Dermis microvascular lymphatic vessel endothelial cell (primary cell): ENCODE measurements at regions not wholly inside any gene's neighbourhood (a gene's known extent, or its start where the extent isn't known, plus 50 kb on each side); places are given as distances from the start of the nearest gene placed in this dataset.
A peak's percentile ranks its signal among the peaks of the same experiment; 100 is the strongest.
"Not testable (repeated sequence)": the region's sequence is repeated elsewhere in the genome, so short reads cannot be mapped to it uniquely, and the experiment has no call there.

ENCODE experiments used
- DNase-seq, 2 donors: peaks; one replicate each; pipeline versions ENCODE4 v3.0.0 to v3.0.0-alpha.2; 2010; ENCODE audit warnings: low read depth in 2 of 2

DNA sequence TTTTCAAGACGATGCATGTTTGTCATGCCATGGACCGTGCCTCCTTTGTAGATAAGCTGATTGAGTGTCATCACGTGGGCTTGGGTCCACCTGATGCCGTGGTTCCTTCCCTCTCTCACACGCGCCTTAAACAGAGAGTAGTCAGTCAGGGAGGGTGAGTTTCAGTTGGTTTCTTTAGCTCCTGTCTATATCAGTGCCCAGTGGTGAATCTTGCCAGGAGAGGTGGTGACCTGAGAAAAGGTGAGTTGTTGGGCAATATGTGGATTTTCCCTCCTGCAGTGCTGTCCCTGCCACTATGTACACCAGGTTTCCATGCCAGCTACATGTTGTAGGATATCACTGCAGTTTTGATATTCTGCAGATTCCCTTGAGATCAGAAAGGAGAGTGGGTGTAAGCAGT is 129.7 kb downstream of the LAT start:
- DNase-seq = no peak

DNA sequence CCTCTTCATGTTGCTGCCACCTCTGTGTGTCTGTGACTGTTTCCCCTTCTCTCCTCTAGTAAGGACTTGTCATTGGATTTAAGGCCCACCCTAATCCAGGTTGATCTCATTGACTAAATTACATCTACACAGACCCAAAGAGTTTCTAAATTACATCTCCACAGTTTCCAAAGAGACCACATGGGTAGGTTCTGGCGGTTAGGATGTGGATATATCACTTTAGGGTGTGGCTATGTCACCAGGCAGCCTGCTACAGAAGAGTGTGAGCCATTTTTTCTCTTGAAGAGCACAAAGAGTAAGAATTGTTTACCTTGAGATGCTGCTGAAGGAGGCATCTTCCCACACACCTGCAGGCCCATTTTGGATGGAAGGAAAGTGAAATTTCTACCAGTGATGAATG is 128.6 kb downstream of the LAT start:
- DNase-seq = not testable (repeated sequence)

DNA sequence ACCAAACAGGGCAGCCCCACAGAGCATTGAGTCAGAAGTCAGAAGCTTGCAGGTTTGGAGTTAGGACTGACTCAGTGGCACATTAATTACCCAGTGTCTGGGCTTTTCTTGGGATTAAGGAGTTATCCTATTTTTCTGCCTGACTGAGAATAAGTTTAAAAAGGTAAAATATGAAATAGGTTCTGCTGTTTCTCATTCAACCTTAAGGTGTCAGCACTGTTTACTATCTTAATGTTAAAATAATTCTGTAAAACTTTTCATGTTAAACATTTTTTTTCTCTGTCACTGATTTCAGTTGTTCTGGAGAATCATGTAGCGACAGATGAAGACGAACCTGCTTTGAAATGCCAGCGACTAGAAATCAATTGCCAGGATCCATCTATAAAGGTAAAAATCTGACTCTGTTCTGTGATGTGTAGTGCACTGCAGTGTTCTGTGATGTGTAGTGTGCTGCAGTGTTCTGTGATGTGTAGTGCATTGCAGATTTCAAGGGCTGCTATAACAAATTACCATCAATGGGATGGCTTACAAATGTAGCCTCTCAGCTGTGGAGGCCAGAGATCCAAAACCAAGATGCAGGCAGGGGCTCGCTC is 128.0 kb downstream of the LAT start:
- no peak for DNase-seq

DNA sequence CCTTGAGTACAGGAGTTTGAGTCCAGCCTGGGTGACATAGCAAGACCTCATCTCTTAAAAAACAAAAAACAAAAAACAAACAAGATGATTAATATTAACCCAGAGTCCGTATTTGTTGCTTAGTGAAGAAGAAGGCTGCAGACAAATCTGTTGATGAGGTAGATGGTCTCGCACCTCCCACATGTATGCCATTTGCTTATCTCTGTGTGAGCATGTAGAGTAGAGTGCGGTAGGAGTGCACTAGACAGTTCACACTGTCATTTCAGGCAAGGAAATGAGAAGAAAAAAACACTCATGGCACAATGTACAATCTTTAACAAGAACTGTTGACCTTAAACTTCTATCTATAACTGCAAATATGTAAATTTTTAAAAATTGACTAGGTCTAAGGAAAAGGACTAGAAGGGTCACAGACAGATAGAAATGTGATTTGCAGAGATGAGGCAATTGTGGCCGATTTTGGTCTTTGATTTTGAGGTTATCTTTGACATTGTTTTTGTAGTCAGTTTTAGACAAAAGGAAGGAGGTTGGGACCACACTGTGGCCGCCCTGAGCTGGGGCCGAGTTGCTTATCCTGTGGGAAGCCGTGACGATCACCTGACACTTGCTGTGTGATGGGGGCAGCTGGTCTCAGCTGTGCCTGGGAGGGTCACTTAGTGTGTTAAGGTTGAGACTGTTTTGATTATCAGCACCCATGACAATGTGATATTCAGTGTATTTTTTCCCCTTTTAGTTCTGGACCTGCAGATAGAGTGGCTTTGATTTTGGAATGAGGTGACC is 127.2 kb downstream of the LAT start:
- DNase-seq = not testable (repeated sequence)

DNA sequence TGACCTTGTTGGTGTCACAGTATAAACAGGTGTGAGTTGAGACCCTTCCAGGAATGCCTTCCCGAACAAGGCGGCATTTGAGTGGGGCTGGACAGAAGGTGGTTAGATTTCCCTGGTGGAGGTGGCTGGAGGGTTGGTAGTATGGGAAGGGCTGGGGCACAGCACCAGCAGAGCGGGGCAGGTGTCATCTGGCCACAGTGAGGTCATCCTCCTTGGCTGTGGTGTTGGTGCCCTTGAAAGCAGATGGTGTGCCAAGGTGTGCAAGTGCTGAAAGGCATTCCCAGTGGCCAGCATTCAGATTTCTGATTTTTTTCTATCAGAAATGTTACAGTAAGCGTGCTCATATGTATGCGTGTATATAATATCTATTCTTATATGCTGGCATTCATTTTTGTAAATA is 126.6 kb downstream of the LAT start:
- DNase-seq = no peak

DNA sequence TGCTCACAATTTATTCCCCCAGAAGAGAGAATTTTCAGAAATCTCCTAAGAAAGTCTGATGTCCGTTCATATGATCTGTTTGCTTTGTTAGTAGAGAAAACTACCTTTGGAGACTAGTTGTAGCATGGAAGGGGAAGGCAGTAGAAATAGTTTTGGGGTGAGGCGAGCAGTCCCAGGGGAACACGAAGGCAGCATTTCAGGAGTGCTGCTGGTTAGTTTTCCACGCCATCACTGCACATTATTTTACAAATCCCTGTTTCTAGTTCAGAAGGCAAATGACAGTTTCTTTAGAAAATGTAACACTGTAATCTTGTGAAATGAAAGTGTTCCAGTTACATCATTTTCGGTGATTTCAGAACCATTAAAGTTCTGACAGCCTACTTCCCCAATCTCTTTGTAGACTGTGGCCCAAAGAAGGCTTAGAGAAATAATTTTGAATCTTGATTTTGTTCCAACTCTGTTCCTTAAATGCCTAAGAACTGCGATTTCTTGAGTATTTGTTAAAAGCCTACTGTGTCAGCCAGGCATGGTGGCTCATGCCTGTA is 123.8 kb downstream of the LAT start:
- not testable (repeated sequence) for DNase-seq

DNA sequence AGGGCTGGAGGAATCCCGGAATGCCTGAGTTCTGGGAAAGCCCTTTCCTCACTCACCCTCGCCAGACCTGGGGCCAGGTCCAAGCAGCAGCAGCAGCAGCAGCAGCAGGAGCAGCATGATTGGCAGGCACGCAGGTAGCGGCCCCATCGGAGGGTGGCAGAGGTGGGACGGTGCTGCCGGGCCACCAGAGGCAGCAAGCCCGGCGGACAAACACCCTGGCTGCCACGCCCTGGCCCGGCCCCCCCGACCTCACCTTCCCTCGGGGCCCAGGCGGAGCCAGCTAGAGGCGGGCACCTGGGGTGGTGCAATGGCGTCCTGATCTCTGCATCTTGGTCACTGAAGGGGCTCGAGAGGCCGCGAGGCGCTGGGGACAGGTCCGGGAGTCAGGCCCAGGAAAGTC is 122.4 kb downstream of the LAT start:
- no peak for DNase-seq

DNA sequence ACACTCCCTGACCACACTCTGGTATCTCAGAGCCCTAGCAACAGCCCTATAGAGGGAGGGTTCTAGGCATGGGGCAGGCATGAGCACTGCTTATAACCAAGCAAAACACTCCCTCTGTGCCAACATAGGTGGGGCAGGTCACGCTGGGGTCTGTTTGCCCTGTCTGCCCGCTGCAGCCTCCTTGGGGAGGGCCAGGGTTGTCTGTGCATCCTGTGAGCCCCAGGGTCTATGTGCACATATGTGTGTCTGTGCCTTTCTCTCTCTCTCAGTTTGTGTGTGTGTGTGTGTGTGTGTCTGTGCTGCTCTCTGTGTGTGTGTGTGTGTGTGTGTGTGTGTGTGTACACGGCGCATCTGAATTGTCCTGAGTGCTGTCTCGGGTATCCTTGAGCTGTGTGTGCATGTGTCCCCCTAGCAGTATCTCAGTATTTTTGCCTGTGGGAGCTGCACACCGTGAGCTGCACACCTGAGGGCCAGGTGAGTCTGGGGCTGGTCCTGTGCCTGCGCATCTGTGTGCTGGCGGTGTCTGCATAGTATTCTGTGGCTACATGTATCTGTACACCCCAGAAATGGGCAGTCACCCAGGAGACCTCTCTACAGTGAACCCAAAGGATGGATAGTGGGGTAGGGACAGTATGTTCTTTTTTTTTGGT is 121.5 kb downstream of the LAT start:
- DNase-seq = not testable (repeated sequence)

DNA sequence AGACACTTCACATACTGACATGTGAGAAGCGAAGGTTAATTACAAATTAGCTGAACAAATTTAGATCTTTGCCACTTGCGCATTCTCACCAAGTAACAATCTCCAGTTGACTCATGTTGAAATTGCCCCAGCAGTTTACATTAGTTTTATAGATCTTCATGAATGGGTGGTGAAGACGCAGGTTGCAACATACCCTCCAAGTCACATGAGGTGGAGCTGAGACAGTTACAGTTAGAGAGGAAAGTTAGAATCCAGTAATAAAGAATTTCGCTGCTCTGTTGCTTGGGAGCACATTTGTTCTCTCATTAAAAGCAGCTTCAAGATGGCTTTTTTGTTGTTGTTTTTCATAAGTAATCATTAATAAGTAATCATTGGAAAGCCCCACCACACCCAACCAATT is 119.7 kb downstream of the LAT start:
- not testable (repeated sequence) for DNase-seq

DNA sequence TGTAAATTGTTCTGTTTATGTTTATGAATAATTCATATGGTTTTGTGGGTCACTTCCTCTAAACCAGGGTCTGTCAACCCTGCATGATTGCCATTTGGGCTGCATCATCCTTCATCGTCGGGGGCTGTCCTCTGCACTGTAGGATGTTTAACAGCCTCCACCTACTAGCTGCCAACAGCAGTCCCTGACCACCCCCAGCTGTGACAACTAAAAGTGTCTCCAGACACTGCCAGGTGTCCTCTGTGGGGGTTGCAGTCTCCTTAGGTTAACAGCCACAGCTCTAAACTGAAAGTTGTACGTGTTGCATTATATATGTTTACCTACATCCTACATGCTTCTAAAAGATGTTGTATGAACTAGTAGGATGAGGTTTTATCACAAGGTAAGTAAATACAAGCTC is 113.1 kb downstream of the LAT start:
- DNase-seq = not testable (repeated sequence)

DNA sequence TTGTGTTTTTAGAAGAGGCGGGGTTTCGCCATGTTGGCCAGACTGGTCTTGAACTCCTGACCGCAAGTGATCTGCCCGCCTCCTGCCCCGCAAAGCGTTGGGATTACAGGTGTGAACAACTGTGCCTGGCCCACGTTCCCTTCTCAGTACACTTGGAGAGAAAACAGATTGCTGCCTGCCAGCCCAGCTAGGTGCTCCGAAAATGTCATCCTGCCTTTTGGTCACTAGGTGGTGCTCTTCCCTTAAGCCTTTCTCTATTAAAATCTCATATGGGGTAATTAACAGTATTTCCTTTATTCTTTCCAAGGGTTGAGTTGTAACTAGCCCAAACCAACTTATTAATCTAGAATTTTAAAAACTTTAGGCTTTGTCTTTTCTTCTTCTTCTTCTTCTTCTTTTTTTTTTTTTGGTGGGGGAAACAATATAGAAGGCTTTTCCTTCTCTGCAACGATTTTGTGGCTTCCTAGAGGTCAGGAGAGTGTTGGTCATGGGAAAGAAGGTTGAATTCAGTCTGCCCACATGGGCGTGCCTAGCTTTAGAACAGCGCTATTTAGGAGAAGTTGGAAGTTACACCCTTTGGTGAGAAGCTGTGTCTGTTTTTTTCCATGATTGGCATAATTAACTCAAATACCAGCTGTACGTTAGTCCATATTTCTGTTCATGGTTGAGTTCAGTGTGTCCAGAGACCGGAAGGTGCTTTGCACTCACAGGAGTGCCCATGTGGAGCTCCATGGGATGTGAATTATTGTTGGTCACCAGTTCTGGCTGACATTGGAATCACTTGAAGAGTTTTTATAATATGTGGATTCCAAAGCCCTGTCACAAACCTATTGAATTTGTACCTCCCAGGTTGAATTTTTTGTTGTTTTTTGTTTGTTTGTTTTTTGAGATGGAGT is 110.1 kb downstream of the LAT start:
- DNase-seq = not testable (repeated sequence)

DNA sequence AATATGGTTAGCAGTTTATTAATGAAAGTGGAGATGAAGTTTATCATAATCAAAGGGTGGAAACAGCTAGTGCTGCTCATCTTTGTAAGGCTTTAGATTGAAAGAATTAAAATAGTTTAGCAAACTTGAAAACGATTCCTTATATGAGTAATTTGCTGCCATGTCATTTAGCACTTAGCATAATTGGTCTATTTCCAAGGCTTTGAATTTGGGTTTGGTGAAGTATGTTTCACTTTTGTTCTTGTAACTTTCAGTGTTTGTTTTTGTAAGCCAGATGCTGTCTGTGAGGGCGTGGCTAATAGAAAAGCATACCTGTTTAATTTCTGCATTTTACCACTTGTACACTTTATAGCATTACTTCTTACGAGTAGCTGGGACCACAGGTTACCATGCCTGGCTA is 109.5 kb downstream of the LAT start:
- not testable (repeated sequence) for DNase-seq

DNA sequence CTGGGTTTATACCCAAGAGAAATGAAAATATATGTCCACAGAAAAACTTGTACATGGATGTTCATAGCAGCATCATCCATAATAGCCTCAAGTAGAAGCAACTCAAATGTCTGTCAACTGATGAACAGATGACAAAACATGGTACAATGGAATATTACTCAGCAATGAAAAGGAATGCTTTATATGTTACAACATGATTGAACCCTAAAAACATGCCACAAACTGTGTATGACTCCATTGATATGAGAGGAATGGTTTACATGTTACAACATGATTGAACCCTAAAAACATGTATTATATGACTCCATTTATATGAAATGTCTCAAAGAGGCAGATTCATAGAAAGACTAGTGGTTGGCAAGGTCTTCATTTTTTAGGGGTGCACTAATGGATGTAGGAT is 104.8 kb downstream of the LAT start:
- DNase-seq = not testable (repeated sequence)

DNA sequence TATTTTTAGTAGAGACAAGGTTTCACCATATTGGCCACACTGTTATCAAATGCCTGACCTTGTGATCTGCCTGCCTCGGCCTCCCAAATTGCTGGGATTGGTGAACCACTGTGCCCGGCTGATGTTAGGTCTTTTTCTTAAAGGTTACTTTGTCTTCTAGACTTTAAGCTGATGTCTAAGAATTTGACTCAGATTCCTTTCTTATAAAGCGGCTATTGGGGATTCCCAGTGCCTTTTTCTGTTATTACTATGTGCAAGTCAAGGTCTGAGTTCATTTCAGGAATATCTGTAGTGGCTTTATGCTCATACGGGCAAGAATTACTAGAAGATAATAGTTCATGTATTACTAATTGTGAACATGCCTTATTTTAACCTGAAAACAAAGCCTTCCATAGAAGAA is 102.8 kb downstream of the LAT start:
- not testable (repeated sequence) for DNase-seq

DNA sequence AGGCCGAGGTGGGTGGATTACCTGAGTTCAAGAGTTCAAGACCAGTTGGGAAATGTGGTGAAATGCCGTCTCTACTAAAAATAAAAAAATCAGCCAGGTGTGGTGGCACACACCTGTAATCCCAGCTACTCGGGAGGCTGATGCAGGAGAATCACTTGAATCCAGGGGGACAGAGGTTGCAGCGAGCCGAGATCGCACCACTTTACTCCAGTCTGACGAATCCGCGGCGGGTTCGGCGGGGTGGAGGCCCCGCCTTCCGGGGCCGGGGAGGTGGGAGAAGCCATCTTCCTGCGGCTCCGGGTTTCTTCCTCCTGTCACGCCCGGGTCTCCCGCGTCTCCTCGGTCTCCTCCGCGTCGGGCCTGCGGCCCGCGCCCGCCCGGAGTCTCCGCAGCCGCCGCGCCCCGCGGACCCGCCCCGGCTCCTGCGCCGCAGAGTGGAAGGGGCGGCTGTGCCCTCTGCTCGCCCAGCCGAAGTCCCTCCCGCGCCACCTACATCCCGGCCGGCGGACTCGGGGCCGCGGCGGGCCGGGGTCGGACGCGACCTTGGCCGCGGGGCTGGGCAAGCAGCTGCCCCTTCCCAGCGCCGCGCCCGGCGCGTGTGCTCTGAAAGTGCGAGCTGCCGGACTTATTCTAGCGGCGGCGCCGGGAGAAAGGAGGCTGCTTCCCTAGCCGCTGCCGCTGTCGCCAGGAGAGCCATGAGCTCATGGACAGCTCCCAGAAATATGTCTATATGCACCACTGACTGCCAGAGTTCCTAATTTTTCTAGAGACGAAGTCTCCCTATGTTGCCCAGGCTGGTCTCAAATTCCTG is 97.2 kb downstream of the LAT start:
- DNase-seq = peak in 1 of 2 donors; percentile 3

DNA sequence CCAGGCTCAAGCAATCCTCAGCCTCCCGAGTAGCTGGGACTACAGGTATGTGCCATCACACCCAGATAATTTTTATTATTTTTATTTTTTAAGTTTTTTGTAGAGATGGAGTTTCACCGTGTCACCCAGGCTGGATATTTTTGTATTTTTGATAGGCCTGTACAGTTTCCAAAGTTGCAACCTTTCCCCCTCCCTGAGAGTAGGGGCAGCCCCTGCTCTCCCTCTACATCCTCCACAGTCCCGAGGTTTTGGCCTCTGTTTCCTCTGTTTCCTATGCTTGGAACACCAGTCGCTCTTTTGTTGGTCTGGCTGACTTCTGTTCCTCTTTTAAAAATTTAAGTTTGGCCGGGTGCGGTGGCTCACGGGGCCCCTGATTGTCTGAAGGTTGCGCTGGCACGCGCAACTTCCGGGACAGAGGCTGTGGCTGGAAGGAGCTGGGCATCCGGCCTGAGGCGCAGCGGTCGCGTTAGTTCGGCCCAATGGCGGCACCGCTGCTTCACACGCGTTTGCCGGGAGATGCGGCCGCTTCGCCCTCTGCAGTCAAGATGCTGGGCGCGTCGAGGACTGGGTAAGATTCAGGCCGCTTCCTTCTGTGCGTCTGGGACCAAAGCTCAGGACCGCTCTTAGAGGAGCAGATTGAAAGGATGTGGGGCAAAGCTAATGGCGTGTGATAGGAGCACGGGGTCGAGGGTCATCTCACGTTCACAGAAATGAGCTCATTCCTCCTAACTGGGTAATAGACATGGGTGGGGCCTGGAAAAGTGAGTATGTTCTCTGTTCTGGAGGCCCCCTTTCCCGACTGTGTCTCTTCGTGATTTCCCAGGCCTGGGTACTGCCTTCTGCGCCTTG is 89.9 kb downstream of the LAT start:
- peak; percentile 1 to 59 for DNase-seq

DNA sequence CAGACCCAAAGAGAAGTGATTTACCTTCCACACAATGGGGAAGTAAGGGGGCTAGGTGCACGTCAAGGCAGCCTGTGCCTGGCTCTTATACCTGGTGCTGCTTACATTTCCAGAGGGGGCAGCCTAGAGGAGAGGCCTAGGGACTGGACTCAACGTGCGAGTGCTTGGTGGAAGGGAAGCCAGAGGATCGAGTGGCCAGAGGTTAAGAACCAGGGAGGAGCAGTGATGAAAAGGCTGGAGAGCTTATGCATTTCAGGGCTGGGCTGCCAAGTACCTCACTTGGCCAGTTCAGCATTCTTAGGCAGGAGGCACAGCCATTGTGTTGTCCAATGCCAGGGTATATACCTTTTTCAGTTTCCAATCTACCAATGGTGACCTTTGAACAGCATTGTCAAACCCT is 77.4 kb downstream of the LAT start:
- not testable (repeated sequence) for DNase-seq

DNA sequence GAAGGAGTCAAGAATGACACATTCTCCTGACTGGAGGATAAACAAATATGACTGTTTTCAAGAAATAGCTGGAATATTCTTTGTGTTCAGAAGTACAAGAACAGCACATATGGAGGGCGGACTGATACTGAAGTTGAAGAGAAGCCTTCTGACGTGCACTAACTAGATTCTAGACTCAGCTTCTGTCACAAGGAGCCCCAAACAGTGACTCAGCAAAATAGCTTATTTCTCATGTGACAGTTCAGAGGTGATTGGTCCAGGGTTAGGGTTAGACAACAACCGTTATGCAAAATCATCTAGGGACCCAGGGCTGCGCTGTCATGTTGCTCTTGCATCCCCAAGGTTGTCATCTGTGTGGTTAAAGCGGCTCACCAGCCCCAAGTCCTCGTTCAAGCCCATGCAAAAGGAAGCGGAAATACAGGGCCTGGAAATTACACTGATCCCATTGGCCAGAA is 76.6 kb downstream of the LAT start:
- not testable (repeated sequence) for DNase-seq

DNA sequence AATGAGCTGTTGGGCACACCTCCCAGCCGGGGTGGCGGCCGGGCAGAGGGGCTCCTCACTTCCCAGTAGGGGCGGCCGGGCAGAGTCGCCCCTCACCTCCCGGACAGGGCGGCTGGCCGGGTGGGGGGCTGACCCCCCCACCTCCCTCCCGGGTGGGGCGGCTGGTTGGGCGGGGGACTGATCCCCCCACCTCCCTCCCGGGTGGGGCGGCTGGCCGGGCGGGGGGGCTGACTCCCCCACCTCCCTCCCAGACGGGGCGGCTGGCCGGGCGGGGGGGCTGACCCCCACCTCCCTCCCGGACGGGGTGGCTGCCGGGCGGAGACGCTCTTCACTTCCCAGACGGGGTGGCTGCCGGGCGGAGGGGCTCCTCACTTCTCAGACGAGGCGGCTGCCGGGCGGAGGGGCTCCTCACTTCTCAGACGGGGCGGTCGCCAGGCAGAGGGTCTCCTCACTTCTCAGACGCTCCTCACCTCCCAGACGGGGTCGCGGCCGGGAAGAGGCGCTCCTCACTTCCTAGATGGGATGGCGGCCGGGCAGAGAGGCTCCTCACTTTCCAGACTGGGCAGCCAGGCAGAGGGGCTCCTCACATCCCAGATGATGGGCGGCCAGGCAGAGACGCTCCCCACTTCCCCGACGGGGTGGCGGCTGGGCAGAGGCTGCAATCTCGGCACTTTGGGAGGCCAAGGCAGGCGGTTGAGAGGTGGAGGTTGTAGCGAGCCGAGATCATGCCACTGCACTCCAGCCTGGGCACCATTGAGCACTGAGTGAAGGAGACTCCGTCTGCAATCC is 75.4 kb downstream of the LAT start:
- DNase-seq = not testable (repeated sequence)
